HepG2 (cell line): ENCODE measurements at regions not wholly inside any gene's neighbourhood (a gene's known extent, or its start where the extent isn't known, plus 50 kb on each side); places are given as distances from the start of the nearest gene placed in this dataset.

Experiments
- ATAC-seq: fragments of 200-7000 bp; cut with Tn5 transposase; 3 replicates; pipeline ENCODE4 v1.9.1; 2020; ENCODE audit warnings: mild to moderate bottlenecking, moderate library complexity
- BruUV-seq: library from RNA; stranded (reverse); fragments of 400-500 nt; replicated peaks from 2 replicates; lab custom pipeline; 2021; lab: Mats Ljungman, UMichigan
- CTCF ChIA-PET: fragments of 300-600 bp; formaldehyde crosslinking; extraction: SDS; loops from one replicate; lab custom pipeline; 2021; ENCODE audit warnings: low total read pairs, inconsistent platforms, low intra/inter-chr PET ratio; lab: Yijun Ruan, JAX
- POLR2A ChIA-PET: fragments of 350-600 bp; sonication (Branson Sonifier 250); formaldehyde crosslinking; loops from one replicate; lab custom pipeline; 2020; ENCODE audit warnings: antibody characterized with exemption, inconsistent platforms; lab: Yijun Ruan, JAX
- DNase-seq: peaks from one replicate; pipeline ENCODE4 v3.0.0-alpha.2; 2015; ENCODE audit warnings: low spot score
- FAIRE-seq: peaks from 3 replicates; lab custom pipeline; 2011; peaks lifted over from hg19 to GRCh38; lab: Jason Lieb, UNC
- H2AFZ ChIP-seq: one replicate; pipeline ENCODE4 v1.6.1; 2011; ENCODE audit warnings: low read length, inconsistent platforms
- H3K27ac ChIP-seq: fragments of 300-600 bp; 3 replicates; pipeline ENCODE4 v1.8.0; 2011; ENCODE audit warnings: mixed run types, mild to moderate bottlenecking, mixed read lengths, low read length, inconsistent platforms; ENCODE audit not compliant: insufficient read depth; ENCODE audit errors: extremely low read length
- H3K27me3 ChIP-seq, 2 experiments: fragments of 200-600 bp in 1 of 2; 2 replicates in 1 of 2; 3 replicates in 1 of 2; pipeline versions ENCODE4 v1.6.0 to v1.8.0; 2011; ENCODE audit warnings: low read length in 2 of 2, mild to moderate bottlenecking in 2 of 2, moderate library complexity in 2 of 2, inconsistent platforms in 1 of 2; ENCODE audit not compliant: insufficient read depth in 2 of 2, control insufficient read depth in 1 of 2
- H3K36me3 ChIP-seq, 2 experiments: fragments of 200-600 bp in 1 of 2; replicated peaks in 1 of 2; 2 replicates in 1 of 2; 3 replicates in 1 of 2; pipeline versions ENCODE4 v1.5.1 to v1.8.0; 2011; ENCODE audit warnings: low read length in 2 of 2, inconsistent platforms in 1 of 2; ENCODE audit not compliant: insufficient read depth in 2 of 2, control insufficient read depth in 1 of 2
- H3K4me1 ChIP-seq: 2 replicates; pipeline ENCODE4 v1.5.1; 2012; ENCODE audit warnings: low read length, inconsistent platforms; ENCODE audit not compliant: insufficient read depth
- H3K4me2 ChIP-seq: 2 replicates; pipeline ENCODE4 v1.6.0; 2011; ENCODE audit warnings: low read depth, low read length, inconsistent platforms
- H3K4me3 ChIP-seq, 3 experiments: fragments of 200-600 bp in 1 of 3; sonication (generic), shearing (Covaris generic) in 1 of 3; replicated peaks in 1 of 3; 2 replicates each; pipeline ENCODE4 v1.5.1; 2011 to 2016; ENCODE audit warnings: low read length in 3 of 3, inconsistent platforms in 2 of 3, low read depth in 2 of 3, mild to moderate bottlenecking in 2 of 3, control low read depth in 1 of 3, mixed read lengths in 1 of 3; ENCODE audit not compliant: insufficient read depth in 1 of 3
- H3K79me2 ChIP-seq: one replicate; pipeline ENCODE4 v1.6.1; 2011; ENCODE audit warnings: low read length, inconsistent platforms; ENCODE audit not compliant: insufficient read depth
- H3K9ac ChIP-seq: 2 replicates; pipeline ENCODE4 v1.6.0; 2011; ENCODE audit warnings: mild to moderate bottlenecking, low read depth, low read length, inconsistent platforms; ENCODE audit not compliant: insufficient read depth
- H3K9me3 ChIP-seq: 2 replicates; pipeline ENCODE4 v1.5.1; 2012; ENCODE audit warnings: mild to moderate bottlenecking, low read length
- H4K20me1 ChIP-seq: 2 replicates; pipeline ENCODE4 v1.6.0; 2011; ENCODE audit warnings: inconsistent platforms, mild to moderate bottlenecking, low read length, moderate library complexity; ENCODE audit not compliant: insufficient read depth
- IRF2 ChIP-seq: IDR thresholded peaks from 2 replicates; pipeline ENCODE4 v1.6.1; 2018; ENCODE audit warnings: missing genetic modification reagents, missing compliant biosample characterization
- KDM1A ChIP-seq: IDR thresholded peaks from 2 replicates; pipeline ENCODE4 v1.6.1; 2016; ENCODE audit warnings: missing compliant biosample characterization
- MAF1 ChIP-seq: sonication (generic); formaldehyde crosslinking; IDR thresholded peaks from 2 replicates; pipeline ENCODE4 v1.5.0; 2020; ENCODE audit warnings: missing genetic modification reagents, borderline replicate concordance
- MXD4 ChIP-seq: IDR thresholded peaks from 2 replicates; pipeline ENCODE4 v1.6.1; 2016; ENCODE audit warnings: mild to moderate bottlenecking, missing biosample characterization, missing genetic modification reagents
- POLR2G ChIP-seq: fragments of 200-400 bp; formaldehyde crosslinking; IDR thresholded peaks from 2 replicates; pipeline ENCODE4 v1.6.1; 2018; ENCODE audit warnings: mild to moderate bottlenecking, low read depth, low read length, moderate library complexity
- REL ChIP-seq: sonication (generic); formaldehyde crosslinking; conservative IDR thresholded peaks from 2 replicates; pipeline ENCODE4 v1.8.0; 2022; ENCODE audit warnings: mild to moderate bottlenecking, missing genetic modification reagents, moderate library complexity
- ZNF567 ChIP-seq: sonication (generic); formaldehyde crosslinking; IDR thresholded peaks from 2 replicates; pipeline ENCODE4 v1.8.1; 2023; ENCODE audit warnings: mild to moderate bottlenecking, missing genetic modification reagents, borderline replicate concordance
- WGBS: methylation state at CpG from one replicate; pipeline ENCODE4 v1.1.6; 2017; ENCODE audit warnings: low lambda C conversion rate; 5-methylcytosine and 5-hydroxymethylcytosine counted together
- in situ Hi-C: cut with HindIII; loops from 2 replicates; pipeline ENCODE4 v1.10.0; 2017; ENCODE audit warnings: low pct_unique_long_range_greater_than_20kb; ENCODE audit not compliant: extremely low pct_ligation_motif_present
- intact Hi-C: fragments of 100-400 bp; cut with micrococcal nuclease; formaldehyde crosslinking; loops from one replicate; pipeline ENCODE4 v1.10.0; 2022; ENCODE audit not compliant: unreplicated experiment

DNA sequence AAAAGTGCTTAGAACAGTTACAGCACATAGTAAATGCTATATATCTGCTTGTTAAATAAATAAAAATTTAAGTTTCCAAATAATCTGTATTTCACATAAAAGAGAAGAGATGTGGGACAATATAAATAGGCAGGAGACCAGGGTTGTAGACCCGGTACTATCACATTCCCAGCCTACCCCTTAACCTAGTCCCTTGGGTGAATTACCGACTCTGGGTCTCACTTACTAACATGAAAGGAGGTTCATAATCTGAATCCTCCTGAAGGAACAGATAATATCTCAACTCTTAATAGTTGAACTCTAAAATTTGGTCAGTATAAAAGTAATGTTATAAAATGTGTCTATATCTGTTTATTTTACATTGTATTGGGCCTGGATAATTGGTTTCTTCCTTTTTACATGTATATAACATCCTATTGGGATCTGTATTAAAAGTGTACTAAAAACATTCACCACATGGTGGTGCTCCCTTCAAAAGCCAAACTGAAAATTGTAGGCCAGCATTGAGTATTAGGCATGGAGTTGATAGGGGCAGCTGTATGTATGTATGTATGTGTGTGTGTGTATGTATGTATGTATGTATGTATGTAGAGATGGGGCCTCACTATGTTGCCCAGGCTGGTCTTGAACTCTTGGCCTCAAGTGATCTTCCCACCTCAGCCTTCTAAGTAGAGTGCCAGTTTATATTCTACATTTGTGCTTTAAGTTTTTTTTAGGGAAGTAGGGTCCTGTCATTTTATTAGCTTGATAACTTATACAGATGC, 64.2 kb upstream of the ABL1 start (continued):
- TF ChIP-seq ZNF567 (CRISPR knock-in tag) = no peak
- TF ChIP-seq, all 625 proteins: peak for 8

DNA sequence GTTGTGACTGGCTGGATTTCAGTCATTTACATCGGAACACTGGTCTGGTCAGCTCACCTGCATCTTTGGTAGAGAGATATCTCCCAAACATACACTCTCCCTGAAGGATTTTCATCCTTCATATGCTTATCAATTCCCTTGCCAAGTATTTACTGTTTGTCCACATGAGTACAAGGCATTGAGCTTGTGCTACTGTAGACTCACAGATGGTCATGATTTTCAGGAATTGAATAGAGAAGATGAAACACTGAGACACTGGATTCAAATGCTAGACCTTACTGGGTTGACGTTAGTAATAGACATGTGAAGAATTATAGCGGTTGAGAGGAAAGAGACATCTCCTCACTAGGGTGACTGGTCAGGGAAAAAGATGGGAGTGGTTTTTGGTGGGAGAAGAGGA, 62.9 kb upstream of the ABL1 start:
- no TSS peak for BruUV-seq
- 98% methylated on average over 3 of the region's 3 CpGs for WGBS
- no peaks in the 10 kb centered on the region; the same call in 1 of the 2 replicates for H4K20me1 ChIP-seq
- DNase-seq (no peak), FAIRE-seq (no peak), ATAC-seq (no peak)
- TF ChIP-seq POLR2G = no peak
- no peak for TF ChIP-seq REL (CRISPR knock-in tag)
- TF ChIP-seq KDM1A (CRISPR knock-in tag) = no peak
- TF ChIP-seq MAF1 (CRISPR knock-in tag) = no peak
- no peak for TF ChIP-seq IRF2
- TF ChIP-seq MXD4 (CRISPR knock-in tag) = no peak
- no peak overlapping the region for H3K4me3 ChIP-seq
- H3K9me3 ChIP-seq = no peaks in the 10 kb centered on the region
- intact Hi-C loops = no loop called here
- no peak overlapping the region for H3K4me2 ChIP-seq
- CTCF ChIA-PET = interaction anchor here (1.1 to 2.3 kb wide), 2 partner anchors 91 to 94 kb away, joined by 4 to 19 read pairs; no protein-coding TSS in a partner anchor
- no peak overlapping the region for H3K9ac ChIP-seq
- H3K27ac ChIP-seq = no peak overlapping the region
- in situ Hi-C loops = loop anchor here (5.0 to 10.0 kb wide), 2 partner anchors 90 to 173 kb away; no protein-coding TSS in a partner anchor
- peaks cover 17% of the 10 kb centered on the region for H3K79me2 ChIP-seq
- H2AFZ ChIP-seq = no peak overlapping the region
- no peaks in the 10 kb centered on the region for H3K36me3 ChIP-seq
- H3K4me1 ChIP-seq = peaks cover 32% of the 10 kb centered on the region
- POLR2A ChIA-PET = no interaction called here
- no peaks in the 10 kb centered on the region for H3K27me3 ChIP-seq
